SK-N-SH treated with all-trans-retinoic acid at 6 μM for 48 hours (cell line): ENCODE measurements at regions not wholly inside any gene's neighbourhood (a gene's known extent, or its start where the extent isn't known, plus 50 kb on each side); places are given as distances from the start of the nearest gene placed in this dataset.

Experiments
- ATAC-seq: fragments of 200-7000 bp; cut with Tn5 transposase; 3 replicates; pipeline ENCODE4 v1.9.1; 2020; ENCODE audit warnings: mild to moderate bottlenecking, moderate library complexity
- ARNTL ChIP-seq: fragments of 450-650 bp; formaldehyde crosslinking; IDR thresholded peaks from 2 replicates; pipeline ENCODE4 v1.5.0; 2020; ENCODE audit warnings: low read depth, mild to moderate bottlenecking, moderate library complexity, borderline replicate concordance
- BACH2 ChIP-seq: fragments of 250-450 bp; sonication (Bioruptor Pico); IDR thresholded peaks from 2 replicates; pipeline ENCODE4 v1.9.0; 2021; ENCODE audit warnings: mild to moderate bottlenecking, borderline replicate concordance
- CSDC2 ChIP-seq: fragments of 250-450 bp; sonication (Bioruptor Pico); IDR thresholded peaks from 2 replicates; pipeline ENCODE4 v1.5.0; 2020; ENCODE audit warnings: mild to moderate bottlenecking, moderate library complexity
- ESRRG ChIP-seq: fragments of 250-450 bp; sonication (Bioruptor Pico); IDR thresholded peaks from 2 replicates; pipeline ENCODE4 v1.6.1; 2021; ENCODE audit warnings: mild to moderate bottlenecking
- GLIS3 ChIP-seq: fragments of 250-450 bp; sonication (Bioruptor Pico); IDR thresholded peaks from 2 replicates; pipeline ENCODE4 v1.5.0; 2020; ENCODE audit warnings: mild to moderate bottlenecking, moderate library complexity
- ISL1 ChIP-seq: fragments of 250-450 bp; sonication (Bioruptor Pico); IDR thresholded peaks from 2 replicates; pipeline ENCODE4 v2.1.2; 2022; ENCODE audit warnings: mild to moderate bottlenecking, moderate library complexity
- OSR1 ChIP-seq: fragments of 250-450 bp; sonication (Bioruptor Pico); IDR thresholded peaks from 2 replicates; pipeline ENCODE4 v1.8.0; 2022; ENCODE audit warnings: moderate library complexity, mild to moderate bottlenecking, inconsistent platforms
- POU6F1 ChIP-seq: fragments of 250-450 bp; sonication (Bioruptor Pico); IDR thresholded peaks from 2 replicates; pipeline ENCODE4 v1.8.0; 2021; ENCODE audit warnings: low read depth, mild to moderate bottlenecking, moderate library complexity, borderline replicate concordance
- PPARA ChIP-seq: fragments of 250-450 bp; sonication (Bioruptor Pico); IDR thresholded peaks from 2 replicates; pipeline ENCODE4 v1.5.0; 2020; ENCODE audit warnings: mild to moderate bottlenecking, borderline replicate concordance
- RARB ChIP-seq: fragments of 250-450 bp; sonication (Bioruptor Pico); IDR thresholded peaks from 2 replicates; pipeline ENCODE4 v1.8.0; 2021; ENCODE audit warnings: mild to moderate bottlenecking, moderate library complexity
- SNAI2 ChIP-seq: fragments of 250-450 bp; sonication (Bioruptor Pico); IDR thresholded peaks from 2 replicates; pipeline ENCODE4 v1.5.0; 2020; ENCODE audit warnings: mild to moderate bottlenecking, moderate library complexity
- TCF4 ChIP-seq: fragments of 250-450 bp; sonication (Bioruptor Pico); IDR thresholded peaks from 2 replicates; pipeline ENCODE4 v1.8.0; 2021; ENCODE audit warnings: mild to moderate bottlenecking, moderate library complexity, borderline replicate concordance
- TOX ChIP-seq: fragments of 250-450 bp; sonication (Bioruptor Pico); IDR thresholded peaks from 2 replicates; pipeline ENCODE4 v1.8.0; 2021; ENCODE audit warnings: mild to moderate bottlenecking, moderate library complexity, borderline replicate concordance
- TSHZ2 ChIP-seq: fragments of 250-450 bp; sonication (Bioruptor Pico); IDR thresholded peaks from 2 replicates; pipeline ENCODE4 v1.5.0; 2020; ENCODE audit warnings: mild to moderate bottlenecking, moderate library complexity
- ZC3H10 ChIP-seq: fragments of 250-450 bp; sonication (Bioruptor Pico); IDR thresholded peaks from 2 replicates; pipeline ENCODE4 v1.5.1; 2021; ENCODE audit warnings: mild to moderate bottlenecking, moderate library complexity
- ZNF565 ChIP-seq: fragments of 450-650 bp; formaldehyde crosslinking; conservative IDR thresholded peaks from 2 replicates; pipeline ENCODE4 v1.5.0; 2020; ENCODE audit warnings: low read depth, mild to moderate bottlenecking, moderate library complexity
- ZNF70 ChIP-seq: fragments of 450-650 bp; formaldehyde crosslinking; IDR thresholded peaks from 2 replicates; pipeline ENCODE4 v1.5.0; 2020; ENCODE audit warnings: mild to moderate bottlenecking, moderate library complexity
- ZNF8 ChIP-seq: fragments of 450-650 bp; formaldehyde crosslinking; IDR thresholded peaks from 2 replicates; pipeline ENCODE4 v1.5.0; 2020; ENCODE audit warnings: mild to moderate bottlenecking, moderate library complexity
- TF ChIP-seq, protein P1 (sequence below): fragments of 250-450 bp; sonication (Bioruptor Pico); IDR thresholded peaks from 2 replicates; pipeline ENCODE4 v1.8.0; 2020; ENCODE audit warnings: mild to moderate bottlenecking, moderate library complexity, borderline replicate concordance
- TF ChIP-seq, protein P2 (sequence below): fragments of 250-450 bp; sonication (Bioruptor Pico); IDR thresholded peaks from 2 replicates; pipeline ENCODE4 v1.5.1; 2021; ENCODE audit warnings: mild to moderate bottlenecking, moderate library complexity
- TF ChIP-seq, protein P3 (sequence below): fragments of 250-450 bp; sonication (Bioruptor Pico); IDR thresholded peaks from 2 replicates; pipeline ENCODE4 v1.5.1; 2020; ENCODE audit warnings: low read depth, mild to moderate bottlenecking, moderate library complexity

- TF ChIP-seq ARNTL (CRISPR knock-in tag): no peak
- TF ChIP-seq, all 23 proteins: peak for 0
- no peak for ATAC-seq
Measured at GRCh38 chr4:28883211-28883610, 1837.0 kb upstream of the PCDH7 start.

- no peak for ATAC-seq
- TF ChIP-seq, protein P1, sequence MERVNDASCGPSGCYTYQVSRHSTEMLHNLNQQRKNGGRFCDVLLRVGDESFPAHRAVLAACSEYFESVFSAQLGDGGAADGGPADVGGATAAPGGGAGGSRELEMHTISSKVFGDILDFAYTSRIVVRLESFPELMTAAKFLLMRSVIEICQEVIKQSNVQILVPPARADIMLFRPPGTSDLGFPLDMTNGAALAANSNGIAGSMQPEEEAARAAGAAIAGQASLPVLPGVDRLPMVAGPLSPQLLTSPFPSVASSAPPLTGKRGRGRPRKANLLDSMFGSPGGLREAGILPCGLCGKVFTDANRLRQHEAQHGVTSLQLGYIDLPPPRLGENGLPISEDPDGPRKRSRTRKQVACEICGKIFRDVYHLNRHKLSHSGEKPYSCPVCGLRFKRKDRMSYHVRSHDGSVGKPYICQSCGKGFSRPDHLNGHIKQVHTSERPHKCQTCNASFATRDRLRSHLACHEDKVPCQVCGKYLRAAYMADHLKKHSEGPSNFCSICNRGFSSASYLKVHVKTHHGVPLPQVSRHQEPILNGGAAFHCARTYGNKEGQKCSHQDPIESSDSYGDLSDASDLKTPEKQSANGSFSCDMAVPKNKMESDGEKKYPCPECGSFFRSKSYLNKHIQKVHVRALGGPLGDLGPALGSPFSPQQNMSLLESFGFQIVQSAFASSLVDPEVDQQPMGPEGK: no peak
- no peak for TF ChIP-seq ESRRG (CRISPR knock-in tag)
- no peak for TF ChIP-seq PPARA (CRISPR knock-in tag)
- TF ChIP-seq, protein P2, sequence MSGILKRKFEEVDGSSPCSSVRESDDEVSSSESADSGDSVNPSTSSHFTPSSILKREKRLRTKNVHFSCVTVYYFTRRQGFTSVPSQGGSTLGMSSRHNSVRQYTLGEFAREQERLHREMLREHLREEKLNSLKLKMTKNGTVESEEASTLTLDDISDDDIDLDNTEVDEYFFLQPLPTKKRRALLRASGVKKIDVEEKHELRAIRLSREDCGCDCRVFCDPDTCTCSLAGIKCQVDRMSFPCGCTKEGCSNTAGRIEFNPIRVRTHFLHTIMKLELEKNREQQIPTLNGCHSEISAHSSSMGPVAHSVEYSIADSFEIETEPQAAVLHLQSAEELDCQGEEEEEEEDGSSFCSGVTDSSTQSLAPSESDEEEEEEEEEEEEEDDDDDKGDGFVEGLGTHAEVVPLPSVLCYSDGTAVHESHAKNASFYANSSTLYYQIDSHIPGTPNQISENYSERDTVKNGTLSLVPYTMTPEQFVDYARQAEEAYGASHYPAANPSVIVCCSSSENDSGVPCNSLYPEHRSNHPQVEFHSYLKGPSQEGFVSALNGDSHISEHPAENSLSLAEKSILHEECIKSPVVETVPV (CRISPR knock-in tag): no peak
- no peak for TF ChIP-seq RARB (CRISPR knock-in tag)
- TF ChIP-seq ZNF565 (CRISPR knock-in tag): no peak
- no peak for TF ChIP-seq TSHZ2 (CRISPR knock-in tag)
- TF ChIP-seq, protein P3, sequence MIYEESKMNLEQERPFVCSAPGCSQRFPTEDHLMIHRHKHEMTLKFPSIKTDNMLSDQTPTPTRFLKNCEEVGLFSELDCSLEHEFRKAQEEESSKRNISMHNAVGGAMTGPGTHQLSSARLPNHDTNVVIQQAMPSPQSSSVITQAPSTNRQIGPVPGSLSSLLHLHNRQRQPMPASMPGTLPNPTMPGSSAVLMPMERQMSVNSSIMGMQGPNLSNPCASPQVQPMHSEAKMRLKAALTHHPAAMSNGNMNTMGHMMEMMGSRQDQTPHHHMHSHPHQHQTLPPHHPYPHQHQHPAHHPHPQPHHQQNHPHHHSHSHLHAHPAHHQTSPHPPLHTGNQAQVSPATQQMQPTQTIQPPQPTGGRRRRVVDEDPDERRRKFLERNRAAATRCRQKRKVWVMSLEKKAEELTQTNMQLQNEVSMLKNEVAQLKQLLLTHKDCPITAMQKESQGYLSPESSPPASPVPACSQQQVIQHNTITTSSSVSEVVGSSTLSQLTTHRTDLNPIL (CRISPR knock-in tag): no peak
- TF ChIP-seq POU6F1 (CRISPR knock-in tag): no peak
- no peak for TF ChIP-seq ARNTL (CRISPR knock-in tag)
- TF ChIP-seq TCF4 (CRISPR knock-in tag): no peak
- TF ChIP-seq CSDC2 (CRISPR knock-in tag): no peak
- TF ChIP-seq TOX (CRISPR knock-in tag): no peak
- no peak for TF ChIP-seq ZNF70 (CRISPR knock-in tag)
- no peak for TF ChIP-seq BACH2 (CRISPR knock-in tag)
- no peak for TF ChIP-seq ZNF8 (CRISPR knock-in tag)
Measured at GRCh38 chr4:28886934-28887333, 1833.2 kb upstream of the PCDH7 start.

DNA sequence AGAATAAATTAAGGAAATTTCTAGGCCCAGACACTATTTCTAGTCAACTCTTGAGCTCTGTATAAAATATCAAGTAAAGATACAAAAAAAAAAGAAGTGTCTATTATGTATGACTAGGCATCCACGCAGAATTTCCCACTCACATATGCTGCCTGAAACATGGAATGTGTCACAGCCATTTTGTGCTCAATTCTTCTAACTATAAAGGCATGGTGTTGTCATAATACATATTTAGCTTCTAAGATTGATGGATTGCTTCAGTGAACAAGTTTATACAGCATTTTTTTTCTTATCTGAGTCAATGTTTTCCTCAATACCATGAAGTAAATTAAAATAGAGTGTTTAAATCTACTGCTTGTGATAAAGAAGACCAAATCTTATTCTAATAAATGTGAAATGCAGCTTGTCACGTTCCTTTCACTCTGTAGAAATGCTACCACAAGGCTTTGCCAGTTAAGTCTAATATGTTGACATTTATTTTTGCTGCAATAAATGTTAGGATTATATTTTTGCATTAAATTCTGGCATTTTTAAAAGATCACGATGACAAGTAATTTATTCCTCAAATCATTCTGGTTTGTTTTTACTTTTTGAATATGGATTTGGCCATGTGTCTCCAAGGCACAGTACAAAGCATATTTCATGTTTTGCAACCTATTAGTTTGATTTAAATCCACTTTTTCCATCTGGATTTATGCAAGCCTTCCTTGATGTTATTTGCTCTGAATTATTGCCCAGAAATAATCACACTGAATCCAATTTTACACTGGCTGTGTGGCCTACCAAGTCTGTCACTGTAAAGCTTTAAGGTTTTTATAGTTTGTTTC is 1829.0 kb upstream of the PCDH7 start:
- no peak for TF ChIP-seq ZNF70 (CRISPR knock-in tag)
- TF ChIP-seq ZC3H10: no peak
- no peak for TF ChIP-seq BACH2 (CRISPR knock-in tag)
- no peak for TF ChIP-seq PPARA (CRISPR knock-in tag)
- TF ChIP-seq TCF4 (CRISPR knock-in tag): no peak
- TF ChIP-seq ZNF8 (CRISPR knock-in tag): no peak
- TF ChIP-seq ZNF565 (CRISPR knock-in tag): no peak
- TF ChIP-seq SNAI2 (CRISPR knock-in tag): no peak
- no peak for TF ChIP-seq TOX (CRISPR knock-in tag)
- no peak for TF ChIP-seq CSDC2 (CRISPR knock-in tag)
- no peak for TF ChIP-seq ISL1 (CRISPR knock-in tag)
- no peak for TF ChIP-seq RARB (CRISPR knock-in tag)
- TF ChIP-seq GLIS3: no peak
- no peak for TF ChIP-seq OSR1 (CRISPR knock-in tag)
- TF ChIP-seq, protein P2 (CRISPR knock-in tag): no peak
- TF ChIP-seq, all 23 proteins: peak for 0
- no peak for ATAC-seq
